HG02678 (cell line): ENCODE measurements at regions not wholly inside any gene's neighbourhood (a gene's known extent, or its start where the extent isn't known, plus 50 kb on each side); places are given as distances from the start of the nearest gene placed in this dataset.

Experiments
- ATAC-seq: cut with Tn5 transposase; IDR thresholded peaks from one replicate; pipeline ENCODE4 v1.9.1; 2021; ENCODE audit warnings: mild to moderate bottlenecking, moderate library complexity; ENCODE audit not compliant: unreplicated experiment

DNA sequence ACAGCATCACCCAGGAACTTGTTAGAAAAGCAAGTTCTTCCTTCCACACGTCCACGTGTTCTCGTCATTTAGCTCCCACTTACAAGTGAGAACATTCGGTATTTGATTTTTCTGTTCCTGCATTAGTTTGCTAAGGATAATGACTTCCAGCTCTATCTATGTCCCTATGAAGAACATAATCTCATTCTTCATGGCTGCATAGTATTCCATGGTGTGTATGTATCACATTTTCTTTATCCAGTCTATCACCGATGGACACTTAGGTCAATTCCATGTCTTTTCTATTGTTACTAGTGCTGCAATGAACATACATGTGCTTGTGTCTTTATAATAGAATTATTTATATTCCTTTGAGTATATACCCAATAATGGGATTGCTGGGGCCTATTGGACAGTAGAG, 368.7 kb upstream of the RUNX1 start:
- no peak for ATAC-seq

DNA sequence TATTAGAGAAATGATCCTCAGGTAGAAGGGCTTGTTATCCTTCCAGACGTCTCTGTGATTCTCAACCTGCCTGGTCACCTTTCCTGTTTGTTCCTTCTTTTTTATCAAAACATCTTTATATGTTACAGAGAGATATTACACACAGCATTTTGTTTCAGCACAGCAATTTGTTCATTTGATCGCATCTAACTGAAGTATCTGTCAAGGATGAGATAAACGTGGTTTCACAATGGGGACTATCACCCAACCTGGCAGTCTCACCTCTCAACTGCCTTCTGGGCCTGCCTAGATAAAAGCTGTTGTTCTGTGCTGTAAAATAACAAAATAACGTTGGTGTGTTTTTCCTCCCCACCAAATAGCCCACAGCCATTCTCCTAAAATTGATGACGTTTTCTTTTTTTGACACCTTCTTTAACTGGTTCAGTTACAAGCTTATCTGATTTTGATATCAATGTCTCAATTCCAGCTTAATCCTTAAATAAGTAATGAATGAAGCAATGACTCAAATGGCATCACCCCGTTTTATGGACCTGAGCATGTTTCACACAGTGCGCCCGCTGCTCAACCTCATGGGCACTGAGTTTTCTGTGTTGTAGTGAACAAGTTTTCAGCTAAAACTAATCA, 367.9 kb upstream of the RUNX1 start:
- ATAC-seq, result no peak

DNA sequence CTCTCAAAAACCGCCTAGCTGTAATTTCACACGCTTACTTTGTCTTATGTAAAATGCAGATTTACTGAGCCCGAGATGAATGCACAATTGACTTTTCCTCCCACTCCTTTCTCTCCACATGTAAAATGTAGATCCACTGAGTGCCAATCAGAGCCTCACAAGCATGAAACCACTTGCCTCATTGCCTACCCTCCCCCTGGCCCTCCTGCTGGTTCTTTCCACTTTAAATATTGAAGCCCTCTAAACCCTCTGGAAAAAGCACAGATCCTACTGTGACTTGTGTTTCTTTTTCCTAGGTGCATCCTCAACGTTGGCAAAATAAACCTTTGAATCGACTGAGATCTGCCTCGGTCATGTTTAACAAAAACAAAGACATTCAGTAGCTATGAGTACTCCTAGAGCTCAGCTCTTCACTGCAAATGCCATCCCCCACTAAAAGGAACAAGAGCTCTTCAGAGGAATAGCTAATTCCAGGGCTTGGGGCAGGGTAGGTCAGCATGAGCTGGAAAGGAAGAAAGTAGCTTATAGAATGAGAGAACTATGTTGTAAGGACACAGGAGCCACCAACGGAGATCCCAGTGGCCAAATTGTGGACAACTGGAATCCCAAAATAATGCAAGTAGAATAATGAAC, 365.5 kb upstream of the RUNX1 start:
- no peak for ATAC-seq

DNA sequence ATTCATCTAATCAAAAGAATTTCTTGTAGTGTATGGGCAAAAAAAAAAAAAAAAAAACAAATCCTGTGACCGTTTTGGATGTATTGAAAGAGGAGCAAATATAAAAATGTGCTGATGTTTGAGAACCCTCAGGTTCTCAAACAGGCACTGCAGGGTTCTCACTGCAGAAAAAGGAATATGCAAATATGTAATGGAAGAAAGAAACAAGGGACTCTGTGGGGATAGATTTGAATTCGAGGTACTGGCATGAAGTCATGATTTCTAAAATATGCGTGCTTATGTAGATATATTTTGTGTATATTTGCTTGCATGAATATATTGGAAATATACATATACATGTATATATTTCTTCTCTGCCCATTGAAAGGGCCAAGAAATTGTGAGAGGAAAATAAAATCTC, 365.0 kb upstream of the RUNX1 start:
- no peak for ATAC-seq

DNA sequence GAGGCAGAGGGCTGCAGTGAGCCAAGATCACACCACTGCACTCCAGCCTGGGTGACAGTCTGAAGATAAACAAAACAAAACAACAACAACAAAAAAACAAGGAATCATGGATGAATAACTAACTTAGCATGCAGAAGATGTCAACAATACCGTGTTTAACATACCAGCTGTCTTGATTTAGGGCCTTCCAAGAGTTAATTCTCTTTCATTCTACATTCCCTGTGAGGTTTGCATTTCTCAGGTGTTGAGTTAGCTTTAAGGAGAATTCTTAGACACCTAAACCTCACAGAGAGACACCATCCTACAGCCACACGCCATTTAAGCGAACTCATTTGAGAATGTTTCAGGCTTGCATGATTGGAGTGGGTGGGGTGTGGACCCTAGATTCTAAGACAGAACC, 363.1 kb upstream of the RUNX1 start:
- ATAC-seq, result no peak

DNA sequence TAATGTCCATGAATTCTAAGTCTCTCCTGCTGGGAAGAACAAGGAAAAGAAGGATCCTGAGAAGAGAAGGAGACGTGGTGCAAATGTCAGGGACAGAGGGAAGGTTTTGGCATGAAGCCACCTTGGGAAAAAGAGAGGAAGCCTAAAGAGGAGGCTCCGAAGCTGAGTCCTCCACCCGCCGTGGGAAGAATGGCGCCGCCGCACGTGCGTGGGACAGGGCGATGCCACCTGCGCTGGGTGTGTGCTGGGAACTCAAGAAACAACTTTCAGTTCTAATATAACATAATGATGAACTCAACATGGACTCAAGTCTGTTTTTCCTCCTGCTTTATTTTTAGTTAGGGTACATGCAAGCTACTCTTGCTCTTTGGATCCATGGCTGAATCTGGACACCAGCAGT, 362.3 kb upstream of the RUNX1 start:
- ATAC-seq, result no peak

DNA sequence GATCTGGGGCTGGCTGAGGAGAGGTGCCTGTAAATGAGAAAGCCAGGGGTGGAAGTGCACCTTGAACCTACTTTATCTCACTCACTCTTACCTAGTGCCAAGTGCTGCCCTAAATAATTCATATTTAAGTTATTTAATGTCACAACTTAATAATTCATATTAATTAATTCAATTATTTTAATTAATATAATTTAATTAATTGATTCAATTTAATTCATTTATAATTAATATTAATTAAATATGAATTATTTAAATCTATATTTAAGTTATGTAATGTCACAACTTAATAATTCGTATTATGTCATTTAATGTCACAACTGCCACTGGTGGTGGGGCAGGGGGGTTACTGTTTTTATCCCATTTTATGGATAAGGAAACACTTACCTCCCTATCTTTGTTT, 361.6 kb upstream of the RUNX1 start:
- no peak for ATAC-seq

DNA sequence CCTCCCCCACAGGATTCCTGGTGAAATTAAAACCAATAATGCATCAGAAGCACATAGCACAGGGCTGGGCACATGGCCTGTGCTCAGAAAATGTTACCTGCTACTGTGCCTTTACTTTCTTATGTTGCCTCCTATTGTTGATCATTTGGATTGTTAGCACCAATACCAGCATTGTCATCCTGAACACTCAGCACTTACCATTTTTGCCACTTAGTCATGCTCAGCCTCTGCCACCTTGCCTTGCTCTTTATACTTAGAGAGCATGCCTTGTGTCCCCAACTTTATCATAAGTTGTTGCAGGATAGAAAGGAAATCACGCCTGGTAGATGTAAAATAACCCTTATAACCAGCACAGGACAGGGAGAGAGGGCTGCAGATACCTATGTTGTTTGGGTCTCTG, 361.0 kb upstream of the RUNX1 start:
- no peak for ATAC-seq

DNA sequence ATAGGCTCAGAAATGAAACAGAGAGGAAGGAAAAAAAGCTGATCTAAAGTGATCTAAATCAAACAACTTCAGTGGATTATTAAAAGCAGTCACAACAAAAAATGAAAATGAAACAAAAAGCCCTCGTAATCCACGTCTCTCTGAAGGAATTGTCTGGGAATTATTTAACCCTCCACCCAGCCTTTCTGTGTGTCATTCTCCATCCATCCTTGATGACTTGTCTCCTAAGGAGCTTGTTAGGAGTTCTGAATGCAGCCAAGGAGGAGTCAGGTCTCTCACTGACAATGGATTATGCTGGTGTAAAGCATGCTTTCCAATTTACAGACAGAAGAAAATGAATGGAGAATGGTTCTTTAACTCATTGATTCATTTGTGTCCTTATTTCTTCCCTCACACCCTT, 359.3 kb upstream of the RUNX1 start:
- ATAC-seq, result no peak

DNA sequence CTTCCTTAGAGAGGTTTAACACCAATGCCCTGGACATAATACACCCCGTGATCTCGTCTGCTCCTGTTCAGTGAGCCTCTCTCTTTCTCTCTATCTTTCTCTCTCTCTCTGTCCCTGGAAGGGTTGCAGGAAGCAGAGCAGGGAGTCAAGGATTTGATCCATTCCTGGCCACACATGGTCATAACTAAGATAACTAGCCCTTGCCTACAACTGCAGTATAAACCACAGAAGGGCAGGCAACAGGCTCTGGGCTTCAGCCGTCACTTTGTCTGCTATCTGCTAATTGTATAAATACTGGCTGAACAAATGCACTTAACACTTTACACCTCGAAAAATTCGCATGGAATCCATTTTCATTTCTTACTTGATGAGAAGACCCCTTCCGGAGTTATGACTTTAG, 357.5 kb upstream of the RUNX1 start:
- no peak for ATAC-seq

DNA sequence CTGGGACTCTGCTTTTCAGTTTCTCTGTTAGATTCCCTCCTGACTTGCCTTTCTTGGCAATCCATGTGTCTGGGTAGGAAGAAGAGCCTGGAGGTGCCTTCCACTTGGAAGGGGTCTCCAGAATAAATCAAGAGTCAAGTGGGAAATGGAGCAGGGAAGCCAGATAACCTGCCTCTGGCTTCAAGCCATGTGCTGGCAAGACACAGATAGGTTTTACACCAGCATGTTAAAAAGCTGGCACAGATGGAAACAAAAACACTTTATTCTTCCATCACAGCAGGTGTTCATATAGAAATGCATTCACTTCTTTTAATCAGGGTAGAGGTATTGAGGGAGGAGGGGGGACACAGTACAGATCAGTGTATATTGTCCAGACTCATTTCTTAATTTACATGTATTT, 356.9 kb upstream of the RUNX1 start:
- ATAC-seq, result no peak

DNA sequence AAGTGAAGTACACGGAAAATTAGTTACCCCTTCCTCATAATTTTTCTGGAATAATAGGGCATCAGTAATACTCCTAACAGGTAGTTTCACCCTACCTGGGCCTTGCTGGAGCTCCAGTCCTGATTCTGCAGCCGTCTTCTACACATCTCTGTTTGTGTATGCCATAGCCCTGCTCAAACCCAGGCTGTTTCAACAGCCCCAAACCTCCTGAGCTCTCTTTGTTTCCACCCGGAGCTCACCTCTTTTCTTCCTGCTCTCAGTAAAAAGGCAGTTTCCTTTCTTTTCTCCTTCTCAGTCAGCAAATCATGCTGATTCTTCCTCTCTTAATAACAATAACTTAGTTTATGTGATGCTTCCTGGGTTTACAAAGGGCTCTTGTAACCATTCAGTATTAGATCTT, 355.1 kb upstream of the RUNX1 start:
- ATAC-seq, result no peak

DNA sequence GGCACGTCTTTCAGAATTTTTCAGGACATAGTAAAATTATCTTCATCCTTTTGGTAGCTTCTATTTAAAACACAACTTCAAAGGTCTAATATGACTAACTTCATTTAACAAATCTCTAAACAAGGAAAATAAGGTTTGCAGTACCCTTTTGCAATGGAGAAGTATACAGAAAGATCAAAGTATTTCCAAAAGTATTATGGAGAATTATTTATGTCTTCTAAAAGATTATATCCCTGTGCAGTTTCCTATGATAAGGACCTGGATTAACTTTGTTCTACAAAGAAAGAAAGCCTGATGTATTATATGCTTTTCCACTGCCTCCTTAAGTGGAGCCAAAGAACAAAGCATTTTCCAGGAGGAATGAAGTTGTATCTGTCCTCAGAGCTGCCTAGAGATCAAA, 353.0 kb upstream of the RUNX1 start:
- no peak for ATAC-seq

DNA sequence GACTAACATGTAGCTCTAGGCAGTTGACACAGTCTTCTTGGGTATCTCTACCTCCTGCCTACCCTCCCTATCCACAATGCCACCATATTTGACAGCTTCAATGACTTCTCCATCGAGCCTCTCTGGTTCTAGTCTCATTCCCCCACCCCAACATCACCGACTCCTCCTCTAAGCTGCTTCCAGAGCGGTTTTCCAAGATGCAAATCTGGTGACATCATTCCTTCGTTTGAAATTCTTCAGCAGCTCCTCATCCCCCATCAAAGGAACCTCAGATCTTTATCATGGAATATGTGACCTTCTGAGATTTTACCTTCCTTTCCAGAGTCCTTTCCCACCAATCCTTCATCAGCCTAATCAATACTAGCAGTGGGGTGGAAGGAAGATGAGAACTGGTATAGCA, 352.4 kb upstream of the RUNX1 start:
- ATAC-seq, result no peak

DNA sequence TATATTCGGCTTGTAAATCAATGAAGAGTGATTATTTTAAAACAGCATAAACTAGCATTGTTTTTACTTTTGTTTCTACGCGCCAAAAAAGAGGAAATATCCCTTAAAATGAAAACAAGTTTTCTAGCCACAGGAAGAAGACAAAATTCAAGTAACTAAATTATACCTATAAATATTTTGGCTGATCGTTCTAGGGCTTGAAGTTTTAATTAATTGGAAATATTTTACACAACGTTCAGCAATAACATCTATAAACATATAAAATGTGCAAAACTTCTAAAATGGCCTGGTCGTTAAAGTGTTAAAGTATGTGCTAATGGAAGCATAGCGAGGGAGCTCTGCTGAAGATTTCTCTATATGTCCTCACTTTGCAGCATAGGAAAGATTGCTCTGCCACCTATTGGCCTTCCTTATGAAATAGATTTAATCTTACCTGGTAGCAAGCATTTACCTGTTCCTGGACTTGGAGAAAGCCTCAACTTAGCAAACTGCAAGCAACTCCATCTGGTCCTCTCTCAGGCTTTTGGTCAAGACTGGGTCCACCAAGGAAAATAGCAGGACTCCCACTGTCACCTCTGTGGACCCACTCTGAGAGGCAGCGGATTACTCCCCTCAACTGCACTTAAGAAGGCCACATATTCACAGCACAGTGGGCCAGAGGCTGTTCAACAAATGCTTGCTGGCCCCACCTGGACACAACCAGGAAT, 351.3 kb upstream of the RUNX1 start:
- peak; percentile 52 for ATAC-seq

DNA sequence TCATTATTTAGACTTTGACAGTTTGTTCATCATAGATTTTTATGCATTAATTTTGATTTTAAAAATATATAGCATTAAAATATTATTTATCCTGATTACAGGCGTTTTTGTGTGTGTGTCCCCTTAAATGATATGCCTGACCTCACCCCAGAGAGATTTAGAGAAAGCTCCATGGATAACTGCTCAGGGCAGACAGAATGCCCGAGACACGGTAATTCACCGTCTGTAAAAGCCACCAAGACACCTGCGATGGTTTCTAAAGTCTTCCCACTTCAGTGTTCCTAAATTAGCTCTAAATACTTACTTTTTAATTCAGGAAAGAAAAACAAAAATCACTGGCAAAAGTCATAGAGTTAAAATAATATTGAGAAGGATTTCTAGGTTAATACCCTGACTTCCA, 350.6 kb upstream of the RUNX1 start:
- ATAC-seq, result no peak

DNA sequence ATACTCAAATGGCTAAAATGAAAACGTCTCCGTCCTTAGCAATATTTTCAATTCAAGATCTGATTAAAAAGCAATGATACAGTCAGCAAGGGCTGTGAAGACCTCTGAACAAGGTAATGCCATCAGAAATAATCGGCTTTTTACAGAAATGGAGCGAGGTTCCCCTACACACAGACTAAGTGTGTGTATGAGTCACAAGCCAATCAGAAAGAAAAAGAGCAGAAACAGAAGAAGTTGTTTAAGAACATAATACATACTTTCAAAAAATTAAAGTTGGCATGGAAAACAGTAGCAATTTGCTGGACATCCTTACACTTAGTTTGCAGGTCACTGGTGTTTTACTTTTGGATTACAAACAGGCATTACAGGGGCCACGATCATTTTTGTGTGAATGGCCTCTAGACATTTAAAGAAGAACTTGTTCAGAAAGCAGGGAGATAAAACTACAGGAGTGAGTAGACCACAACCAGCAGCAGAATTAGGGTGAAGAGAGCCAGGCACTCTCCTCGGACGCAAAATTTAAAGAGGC, 350.0 kb upstream of the RUNX1 start:
- no peak for ATAC-seq

DNA sequence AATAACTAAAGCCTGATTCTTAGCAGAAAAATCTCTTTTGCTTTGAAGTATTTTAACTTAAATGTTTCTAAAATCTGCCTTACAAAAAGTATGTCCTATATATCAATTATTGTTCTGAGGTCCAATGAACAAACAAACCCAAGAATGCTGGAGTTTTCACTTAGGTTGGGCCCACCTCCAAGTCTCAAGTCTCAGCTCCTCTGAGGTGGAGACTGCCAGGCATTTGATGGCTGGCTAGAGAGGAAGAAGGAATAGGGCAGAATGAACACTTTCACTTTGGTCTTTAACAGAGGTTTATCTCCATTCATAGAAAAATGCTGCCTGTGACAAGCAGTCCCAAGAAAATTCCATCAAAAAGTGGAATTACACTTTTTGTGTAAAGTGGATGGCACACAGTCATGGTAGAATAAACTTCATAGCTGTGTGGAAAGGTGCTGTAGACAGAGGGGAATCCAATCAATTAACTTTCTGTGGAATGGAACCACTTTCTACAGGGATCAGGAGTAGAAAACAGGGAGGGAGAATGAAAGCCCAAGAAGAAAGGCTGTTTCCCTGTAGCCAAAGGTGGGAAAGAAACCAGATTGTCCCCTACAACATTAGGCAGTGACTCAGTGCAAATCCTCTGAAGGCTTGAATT, 349.4 kb upstream of the RUNX1 start:
- no peak for ATAC-seq

DNA sequence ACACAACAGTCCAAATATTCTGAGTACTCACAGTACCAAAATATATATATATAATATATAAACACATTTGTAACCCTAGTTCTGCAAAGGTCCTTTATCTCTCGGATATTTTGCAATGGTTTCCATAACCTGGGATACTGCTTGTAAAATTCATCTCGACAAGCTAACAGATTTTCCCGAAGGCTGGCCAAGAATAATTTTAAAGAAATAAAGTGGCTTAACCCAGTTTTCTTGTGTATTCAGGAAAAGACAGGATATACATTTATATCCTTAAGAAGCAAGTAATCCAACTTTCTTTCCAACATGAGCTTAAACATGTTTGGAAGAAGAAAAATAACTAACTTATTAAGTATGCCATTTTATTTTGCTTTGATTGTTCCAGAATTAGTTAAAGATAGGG, 348.7 kb upstream of the RUNX1 start:
- ATAC-seq, result no peak

DNA sequence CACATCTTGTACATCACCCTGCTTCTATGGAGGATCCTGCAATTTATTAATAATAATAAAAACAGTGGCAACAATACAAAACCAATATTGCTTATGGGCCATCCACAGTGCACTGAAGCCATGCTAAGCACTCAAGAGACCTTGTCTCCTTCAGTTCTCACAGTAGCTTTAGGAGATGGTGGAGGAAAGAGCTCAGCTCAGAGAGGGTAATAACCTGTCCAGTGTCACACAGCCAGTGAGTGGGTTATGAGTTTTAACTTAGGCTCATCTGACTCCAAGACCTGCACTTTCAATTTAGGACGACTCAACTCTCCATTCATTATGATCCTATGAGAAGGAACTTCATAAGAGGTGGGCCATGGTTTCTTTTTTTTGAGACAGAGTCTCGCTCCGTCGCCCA, 347.6 kb upstream of the RUNX1 start:
- no peak for ATAC-seq

DNA sequence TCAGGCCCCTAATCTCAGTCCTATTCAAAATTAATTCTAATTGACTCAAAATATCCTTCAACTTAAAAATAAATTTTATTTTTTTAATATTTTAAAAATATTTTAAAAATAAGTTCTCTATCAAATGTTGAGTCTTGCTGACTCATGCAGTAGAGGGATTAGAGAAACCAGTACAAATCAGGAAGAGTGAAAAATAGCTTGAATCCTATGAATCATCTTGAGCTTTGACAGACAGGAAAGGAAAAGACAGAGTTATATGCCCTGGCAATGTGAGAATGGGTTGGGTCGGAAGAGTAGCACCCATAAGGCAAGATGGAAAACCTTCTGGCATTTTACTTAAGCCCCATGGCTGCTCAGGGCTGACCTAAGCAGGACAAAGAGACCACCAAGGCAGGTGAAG, 346.6 kb upstream of the RUNX1 start:
- no peak for ATAC-seq
